Stimulated activated CD4-positive, alpha-beta T cell treated with anti-CD3 and anti-CD28 coated beads, Interleukin-4, amount 100 ng/mL, for 4 hours (primary cell): ENCODE measurements at regions not wholly inside any gene's neighbourhood (a gene's known extent, or its start where the extent isn't known, plus 50 kb on each side); places are given as distances from the start of the nearest gene placed in this dataset.
"Not testable (repeated sequence)": the region's sequence is repeated elsewhere in the genome, so short reads cannot be mapped to it uniquely, and the experiment has no call there.

Source experiments
- DNase-seq, 2 experiments: peaks; one replicate each; pipeline ENCODE4 v3.0.0-alpha.2; 2020

GRCh38 chr2:42988055-42988454, 195.7 kb upstream of the HAAO start:
- not testable (repeated sequence) for DNase-seq

GRCh38 chr2:42987112-42987922, 194.9 kb upstream of the HAAO start:
- no peak for DNase-seq

GRCh38 chr2:42984617-42985016, 192.2 kb upstream of the HAAO start:
- DNase-seq, result no peak

DNA sequence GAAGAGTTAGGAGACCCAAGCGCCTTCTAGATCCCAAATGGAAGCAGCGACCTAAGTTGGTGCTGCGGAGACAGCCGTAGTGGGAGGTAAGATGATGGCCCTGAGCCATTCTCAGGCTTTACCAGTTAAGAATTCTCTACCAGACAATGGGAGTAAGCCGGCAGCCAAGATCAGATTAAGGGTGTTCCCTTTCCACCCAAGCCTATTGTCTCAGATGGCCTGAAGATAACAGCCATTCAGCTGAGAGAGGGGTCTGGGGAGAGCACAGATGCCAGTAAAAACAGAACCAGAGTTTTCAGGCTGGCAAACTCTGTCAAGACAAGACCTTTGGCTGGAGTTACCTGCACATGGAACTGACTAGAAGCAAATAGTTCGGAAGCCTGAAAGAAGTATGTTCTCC, 191.7 kb upstream of the HAAO start:
- no peak for DNase-seq

DNA sequence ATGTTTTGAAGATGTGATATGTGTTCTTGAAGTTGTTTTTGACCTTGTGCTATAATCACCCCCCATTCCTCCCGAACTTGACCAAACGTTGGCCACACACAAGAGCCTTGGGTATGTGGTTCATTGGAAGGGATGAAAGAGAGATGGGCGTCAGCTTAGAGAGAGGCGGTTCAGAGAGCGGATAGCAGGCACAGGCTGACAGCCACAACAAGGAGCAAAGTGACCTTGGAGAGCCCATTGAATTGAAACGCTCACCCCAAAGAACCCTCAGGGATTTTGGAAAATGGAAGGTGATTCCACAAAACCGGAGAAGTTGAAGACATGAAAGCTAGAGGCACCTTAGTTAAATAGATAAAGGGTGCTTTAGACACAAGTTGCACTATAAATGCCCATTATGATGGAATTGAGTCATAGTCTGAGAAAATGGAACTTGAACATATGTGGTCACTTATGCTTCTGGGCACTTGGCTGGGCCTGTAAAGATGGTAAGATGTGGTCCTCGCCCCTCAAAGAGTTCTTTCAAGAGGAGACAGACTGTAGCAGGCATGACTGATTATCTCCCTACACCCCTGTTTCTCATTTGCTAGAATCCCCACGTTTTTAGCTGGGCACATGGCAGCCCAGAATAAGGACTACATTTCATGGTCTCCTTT, 188.5 kb upstream of the HAAO start:
- DNase-seq, result no peak

DNA sequence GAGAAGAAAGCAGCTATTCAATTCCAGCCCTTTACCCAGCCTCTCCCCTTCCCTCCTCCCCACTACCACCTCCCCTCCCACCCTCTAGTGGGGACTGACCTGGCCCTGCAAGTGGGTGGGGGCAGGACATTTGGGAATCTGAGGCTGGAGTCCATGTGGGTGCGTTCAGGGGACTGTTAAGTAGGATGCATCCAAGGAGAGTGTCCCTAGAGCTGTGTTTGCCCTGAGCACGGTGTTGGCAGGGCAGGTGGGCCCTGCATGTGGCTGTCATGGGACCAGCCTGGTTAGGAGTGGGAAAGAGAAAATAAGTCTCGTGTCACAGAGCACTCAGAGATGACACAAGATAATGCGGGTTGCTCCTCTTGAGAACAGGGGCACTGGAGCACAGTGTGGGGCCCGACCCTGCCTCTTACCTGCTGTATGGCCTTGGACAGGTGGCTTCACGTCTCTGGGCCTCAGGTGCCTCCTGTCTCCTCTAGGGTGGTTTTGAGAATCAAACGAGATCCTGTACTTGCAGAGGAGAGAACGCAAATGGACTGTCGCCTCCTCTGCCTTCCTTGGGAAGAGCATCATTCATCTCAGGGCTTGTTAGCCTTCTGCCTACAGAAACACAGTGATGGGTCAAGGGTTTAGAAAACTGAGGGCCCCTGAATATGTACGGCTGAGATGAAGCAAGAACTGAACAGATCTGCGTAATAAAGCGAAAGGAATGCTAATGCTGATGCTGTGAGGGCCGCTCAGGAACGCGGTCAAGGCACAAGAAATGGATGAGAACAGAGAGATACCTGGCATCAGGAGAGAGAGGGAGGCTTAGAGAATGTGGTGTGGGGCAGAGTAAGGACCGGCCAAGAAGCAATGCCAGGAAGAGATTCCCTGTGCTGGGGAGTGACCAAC, 187.7 kb upstream of the HAAO start:
- no peak for DNase-seq

DNA sequence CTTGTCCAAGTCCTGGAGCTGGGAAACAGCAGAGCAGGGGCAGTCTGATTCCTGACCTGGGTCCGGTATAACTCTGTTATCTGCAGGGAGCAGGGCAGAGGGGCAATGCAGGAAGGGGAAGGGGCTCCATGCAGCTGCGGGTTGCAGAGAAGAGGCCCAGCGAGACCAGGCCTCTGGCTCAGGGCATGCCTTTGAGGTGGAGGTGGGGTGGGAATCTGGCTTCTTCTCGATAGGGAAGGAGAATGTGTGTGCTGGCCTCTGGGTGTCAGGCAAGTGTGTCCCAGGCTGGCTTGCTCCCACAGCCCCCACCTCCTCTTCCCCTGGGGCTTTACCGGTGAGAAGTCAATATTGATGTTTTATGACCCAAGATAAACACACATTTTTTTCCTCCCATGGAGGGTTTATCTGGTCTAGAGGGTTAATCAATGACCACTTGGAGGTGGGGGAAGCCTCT, 187.1 kb upstream of the HAAO start:
- no peak for DNase-seq

- no peak for DNase-seq
These were observed 186.6 kb upstream of the HAAO start for GRCh38 chr2:42978887-42979415.

DNA sequence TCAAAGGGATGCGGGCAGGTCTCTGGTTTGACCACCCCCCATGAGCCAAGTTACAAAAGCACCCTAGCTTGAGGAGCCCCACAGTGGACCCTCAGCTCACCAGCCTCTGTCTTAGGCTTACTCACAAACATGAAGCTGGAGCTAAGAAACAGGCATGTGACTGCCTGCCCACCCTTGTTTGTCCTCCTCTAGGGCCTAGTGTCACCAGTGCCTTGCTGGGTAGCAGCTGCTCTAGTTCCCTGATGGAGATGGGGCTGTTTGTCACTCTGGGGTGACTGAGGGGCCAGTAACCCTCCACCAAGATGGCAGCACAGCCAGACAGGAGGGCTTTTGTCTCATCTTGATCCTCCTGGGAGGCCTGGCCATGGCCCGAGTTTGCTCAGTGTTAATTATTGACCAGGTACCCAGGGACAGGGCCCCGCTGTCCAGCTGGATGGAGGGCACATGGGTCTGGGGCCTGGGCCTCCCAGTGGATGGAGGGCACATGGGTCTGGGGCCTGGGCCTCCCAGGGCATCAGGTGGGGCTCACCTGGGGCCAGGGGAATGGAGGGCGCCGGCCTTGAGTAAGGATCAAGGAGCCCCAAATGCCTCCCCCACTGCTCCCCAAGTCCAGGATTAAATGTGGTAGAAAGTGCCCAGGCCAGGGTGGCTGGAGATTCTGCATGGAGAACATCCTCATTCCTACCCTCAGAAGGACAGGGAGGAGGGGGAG, 185.9 kb upstream of the HAAO start:
- DNase-seq, result no peak

DNA sequence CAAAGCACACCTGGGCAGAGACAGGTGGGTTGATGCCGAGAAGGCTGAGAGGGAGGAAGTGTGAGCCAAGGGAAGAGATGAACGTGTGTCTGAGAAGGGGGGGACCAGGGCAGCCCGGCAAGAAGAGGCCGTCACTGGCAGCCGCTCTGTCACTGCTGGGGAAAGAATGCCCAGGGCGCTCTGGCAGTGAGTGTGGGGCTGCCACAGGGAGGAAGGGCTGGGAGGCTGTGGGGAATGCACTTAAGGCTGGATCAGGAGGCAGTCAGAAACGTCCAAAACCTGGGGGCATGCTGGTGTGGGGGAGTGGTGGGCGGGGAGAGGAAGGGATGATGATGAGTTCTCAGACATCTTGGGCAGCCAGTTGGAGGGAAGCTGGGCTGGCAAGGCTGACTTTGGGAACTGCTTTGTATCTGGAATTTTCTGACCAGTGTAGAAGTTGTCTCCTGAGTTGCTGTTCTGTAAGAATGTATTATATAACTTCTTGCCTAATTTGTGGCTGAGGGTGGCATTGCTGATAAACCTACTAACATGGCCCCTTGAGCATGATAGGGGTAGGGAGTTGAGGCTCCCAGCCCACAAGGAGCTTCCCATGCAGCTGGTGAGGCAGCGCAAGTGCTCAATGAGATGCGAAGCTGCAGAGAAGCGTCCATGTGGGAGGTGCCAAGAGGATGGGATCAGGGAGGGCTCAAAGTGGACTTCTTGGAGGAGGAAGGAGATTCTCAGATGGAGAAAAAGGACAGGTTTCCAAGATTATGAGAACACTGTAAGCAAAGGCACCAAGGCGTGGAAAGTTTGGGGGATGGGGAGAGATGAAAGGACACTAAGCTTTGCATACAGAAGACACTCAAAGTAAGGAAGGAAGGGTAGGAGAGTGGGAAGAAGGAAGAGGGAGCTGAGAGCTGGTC, 185.1 kb upstream of the HAAO start:
- no peak for DNase-seq

DNA sequence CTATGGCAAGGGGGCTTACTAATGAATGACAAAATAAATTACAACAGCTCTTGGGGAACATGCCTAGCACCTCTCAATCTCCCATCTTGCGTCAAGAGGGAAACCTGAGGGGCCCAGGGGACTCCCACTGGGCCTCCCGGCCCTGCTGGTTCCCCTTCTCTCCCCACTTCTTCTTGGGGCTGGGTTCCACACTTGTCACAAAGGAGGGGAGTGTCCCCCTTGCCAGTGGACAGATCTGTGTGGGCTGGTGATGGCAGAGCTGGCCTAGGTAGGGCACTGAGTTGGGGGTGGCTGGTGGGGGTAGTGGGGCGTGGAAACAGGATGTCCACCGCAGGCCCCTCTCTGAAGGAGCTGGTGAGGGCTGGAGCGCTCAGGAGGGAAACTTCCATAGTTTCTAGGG, 184.0 kb upstream of the HAAO start:
- no peak for DNase-seq

DNA sequence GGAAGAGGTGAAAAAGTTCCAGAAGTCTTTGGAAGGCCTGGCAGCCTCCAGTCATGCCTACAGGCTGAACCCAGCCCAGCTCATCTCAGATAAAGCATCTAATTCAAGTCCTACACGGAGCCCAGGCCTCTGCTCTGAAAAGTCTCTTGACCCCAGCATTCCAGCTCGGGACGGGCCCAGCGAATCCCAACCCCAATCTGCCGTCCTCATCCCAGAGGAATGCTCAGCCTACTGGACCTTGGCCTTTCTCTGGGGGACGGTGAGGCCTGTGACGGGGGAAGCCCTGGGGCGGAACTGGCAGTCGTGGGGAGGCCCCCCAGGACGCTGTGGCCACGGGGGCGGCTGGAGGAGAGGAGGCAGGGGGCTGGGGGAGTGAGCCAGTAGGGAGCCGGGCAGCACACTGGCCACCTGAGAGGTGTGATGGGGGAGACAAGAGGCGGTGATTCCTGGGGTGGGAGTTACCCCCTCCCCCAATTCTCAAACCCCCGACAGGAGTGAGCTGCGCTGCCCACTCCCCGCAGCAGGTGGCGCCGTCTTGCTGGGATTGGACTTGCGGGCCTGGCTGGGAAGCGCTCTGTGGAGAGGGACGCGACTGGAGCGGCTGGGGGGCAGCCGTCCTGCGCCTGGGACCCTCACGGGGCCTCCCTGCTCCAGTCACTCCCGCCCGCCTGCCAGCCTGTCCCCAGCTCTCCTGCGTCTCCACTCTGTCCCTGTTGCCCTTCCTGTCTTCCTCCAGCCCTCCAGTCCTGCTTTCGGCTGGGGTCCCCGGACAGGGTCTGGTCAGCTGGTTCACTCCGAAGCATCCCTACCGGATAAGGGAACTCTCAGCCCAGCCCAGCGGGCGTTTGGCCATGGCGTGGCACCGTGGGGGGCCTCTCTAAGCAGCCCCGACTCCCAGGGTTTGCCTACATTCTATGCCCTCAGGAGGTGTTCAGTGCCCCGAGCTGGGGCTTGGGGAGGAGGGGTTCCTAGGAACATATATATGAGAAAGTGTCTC, 182.6 kb upstream of the HAAO start:
- peak; percentile 30 to 45 for DNase-seq

- DNase-seq, result no peak
These were observed 181.9 kb upstream of the HAAO start for GRCh38 chr2:42974169-42974720.

DNA sequence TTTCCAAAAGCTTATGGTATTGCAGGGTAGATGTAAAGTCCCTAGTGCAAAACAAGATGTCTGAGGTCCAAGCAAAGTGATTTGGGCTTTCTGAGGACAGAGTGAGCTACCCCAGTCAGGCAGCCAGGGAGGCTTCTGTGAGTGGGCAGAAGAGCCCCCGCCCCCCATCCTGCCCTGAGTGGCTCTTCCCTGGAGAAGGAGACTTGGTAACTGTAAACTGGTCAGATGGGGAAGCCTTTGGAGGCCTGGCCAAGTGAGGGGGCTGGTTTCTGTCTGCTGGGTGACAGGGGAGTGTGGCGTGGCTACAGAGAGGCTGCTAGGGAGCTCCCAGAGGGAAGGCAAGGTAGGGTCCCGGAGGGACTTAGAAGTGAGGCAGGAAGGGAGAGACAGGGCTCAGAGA, 181.3 kb upstream of the HAAO start:
- DNase-seq, result no peak

GRCh38 chr2:42972933-42973516, 180.6 kb upstream of the HAAO start:
- DNase-seq, result not testable (repeated sequence)

DNA sequence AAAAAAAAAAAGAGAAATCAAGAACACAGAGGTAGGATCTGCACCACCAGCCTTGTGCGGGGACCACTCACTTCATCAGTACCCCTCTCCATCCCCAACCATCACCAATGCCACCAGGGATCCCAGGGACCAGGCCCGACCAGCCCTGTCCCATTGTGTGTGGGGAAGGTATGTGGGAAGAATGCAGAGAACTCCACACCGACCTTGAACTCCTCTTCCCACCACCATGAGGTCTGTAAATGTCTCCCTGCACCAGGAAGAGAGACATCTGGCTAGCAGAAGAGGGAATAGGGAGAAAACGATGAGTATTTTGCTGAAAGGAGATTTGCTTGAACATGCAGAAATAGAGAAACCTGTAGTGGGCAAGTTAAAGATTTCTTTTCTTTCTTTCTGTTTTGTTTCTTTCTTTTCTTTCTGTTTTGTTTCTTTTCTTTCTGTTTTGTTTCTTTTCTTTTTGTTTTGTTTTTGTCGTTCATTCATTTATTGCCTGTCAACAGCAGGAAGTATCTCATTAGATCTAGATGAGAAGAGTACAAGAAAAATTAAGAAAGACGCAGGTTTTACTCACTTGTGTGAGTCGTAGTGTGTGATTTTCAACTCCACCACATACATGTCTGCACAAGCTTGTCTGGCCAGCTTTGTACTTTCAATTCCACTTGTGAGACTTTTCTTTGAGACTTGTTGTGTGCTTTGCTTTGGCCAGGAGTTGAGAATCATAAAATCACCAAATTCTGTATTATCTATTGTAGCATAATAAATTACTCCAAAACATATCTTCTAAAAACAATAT, 179.8 kb upstream of the HAAO start:
- DNase-seq, result no peak

- DNase-seq, result no peak
These were observed 179.0 kb upstream of the HAAO start for GRCh38 chr2:42971381-42971780.

GRCh38 chr2:42970151-42970550, 177.8 kb upstream of the HAAO start:
- DNase-seq, result no peak
